ENCODE measurements at regions not wholly inside any gene's neighbourhood (a gene's known extent, or its start where the extent isn't known, plus 50 kb on each side); places are given as distances from the start of the nearest gene placed in this dataset.
"Not testable (repeated sequence)": the region's sequence is repeated elsewhere in the genome, so short reads cannot be mapped to it uniquely, and the experiment has no call there.

DNA sequence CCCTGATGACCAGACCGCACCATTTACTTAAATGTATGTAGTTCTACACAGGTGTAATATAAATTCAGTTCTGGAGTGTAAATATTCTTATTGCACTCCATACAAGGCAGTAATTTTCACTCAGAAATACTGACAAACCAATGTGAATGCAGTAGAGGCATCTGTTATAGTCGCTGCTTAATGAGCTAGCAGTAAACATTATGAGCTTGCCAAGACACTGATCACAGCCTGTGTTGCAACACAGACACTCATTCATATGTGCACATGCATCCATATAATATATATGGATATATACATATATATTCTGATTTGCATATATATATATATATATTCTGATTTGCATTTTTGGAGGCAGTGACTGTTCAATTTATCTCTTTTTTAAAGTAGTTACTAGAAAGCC, 435.1 kb upstream of the ST8SIA4 start:
- H3K27ac ChIP-seq (replicated peaks): no peak overlapping the region
- no peak overlapping the region for H3K4me3 ChIP-seq (replicated peaks; ENCODE audit: insufficient read depth, low read length)
- DNase-seq (ENCODE audit: low read depth in 1 of 2, low spot score in 1 of 2): no peak
- TF ChIP-seq GABPA (IDR thresholded peaks at IDR 0.05; ENCODE audit: low read depth): no peak
- TF ChIP-seq SPI1 (IDR thresholded peaks at IDR 0.05; ENCODE audit: borderline replicate concordance, low read depth): no peak
- no peaks in the 10 kb centered on the region for H3K27me3 ChIP-seq (ENCODE audit: insufficient read depth, poor library complexity, severe bottlenecking)

DNA sequence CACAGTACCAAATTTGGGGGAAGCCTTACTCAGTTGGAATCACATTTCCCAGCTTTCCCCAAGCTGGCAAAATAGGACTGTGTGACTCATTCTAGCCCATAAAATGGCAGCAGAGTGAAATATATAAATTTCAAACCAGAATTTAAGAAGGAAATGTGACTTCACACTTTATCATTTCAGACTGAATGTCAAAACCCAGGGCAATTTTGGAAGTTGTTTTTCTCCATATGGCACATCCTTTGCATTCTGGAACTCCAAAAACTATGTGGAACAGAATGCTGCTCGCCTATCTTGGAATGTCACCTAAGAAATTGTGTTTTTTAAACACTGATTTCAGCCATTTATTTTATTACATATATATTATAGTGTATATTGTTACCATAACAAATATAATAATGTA, 424.7 kb upstream of the ST8SIA4 start:
- TF ChIP-seq GABPA (IDR thresholded peaks at IDR 0.05; ENCODE audit: low read depth) (no peak), POLR2AphosphoS5 (IDR thresholded peaks at IDR 0.05; ENCODE audit: low read depth) (no peak), SPI1 (IDR thresholded peaks at IDR 0.05; ENCODE audit: borderline replicate concordance, low read depth) (no peak)
- TF ChIP-seq, protein P1, sequence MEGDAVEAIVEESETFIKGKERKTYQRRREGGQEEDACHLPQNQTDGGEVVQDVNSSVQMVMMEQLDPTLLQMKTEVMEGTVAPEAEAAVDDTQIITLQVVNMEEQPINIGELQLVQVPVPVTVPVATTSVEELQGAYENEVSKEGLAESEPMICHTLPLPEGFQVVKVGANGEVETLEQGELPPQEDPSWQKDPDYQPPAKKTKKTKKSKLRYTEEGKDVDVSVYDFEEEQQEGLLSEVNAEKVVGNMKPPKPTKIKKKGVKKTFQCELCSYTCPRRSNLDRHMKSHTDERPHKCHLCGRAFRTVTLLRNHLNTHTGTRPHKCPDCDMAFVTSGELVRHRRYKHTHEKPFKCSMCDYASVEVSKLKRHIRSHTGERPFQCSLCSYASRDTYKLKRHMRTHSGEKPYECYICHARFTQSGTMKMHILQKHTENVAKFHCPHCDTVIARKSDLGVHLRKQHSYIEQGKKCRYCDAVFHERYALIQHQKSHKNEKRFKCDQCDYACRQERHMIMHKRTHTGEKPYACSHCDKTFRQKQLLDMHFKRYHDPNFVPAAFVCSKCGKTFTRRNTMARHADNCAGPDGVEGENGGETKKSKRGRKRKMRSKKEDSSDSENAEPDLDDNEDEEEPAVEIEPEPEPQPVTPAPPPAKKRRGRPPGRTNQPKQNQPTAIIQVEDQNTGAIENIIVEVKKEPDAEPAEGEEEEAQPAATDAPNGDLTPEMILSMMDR (IDR thresholded peaks at IDR 0.05; ENCODE audit: insufficient read depth, low read length): no peak
- TF ChIP-seq, protein P2, sequence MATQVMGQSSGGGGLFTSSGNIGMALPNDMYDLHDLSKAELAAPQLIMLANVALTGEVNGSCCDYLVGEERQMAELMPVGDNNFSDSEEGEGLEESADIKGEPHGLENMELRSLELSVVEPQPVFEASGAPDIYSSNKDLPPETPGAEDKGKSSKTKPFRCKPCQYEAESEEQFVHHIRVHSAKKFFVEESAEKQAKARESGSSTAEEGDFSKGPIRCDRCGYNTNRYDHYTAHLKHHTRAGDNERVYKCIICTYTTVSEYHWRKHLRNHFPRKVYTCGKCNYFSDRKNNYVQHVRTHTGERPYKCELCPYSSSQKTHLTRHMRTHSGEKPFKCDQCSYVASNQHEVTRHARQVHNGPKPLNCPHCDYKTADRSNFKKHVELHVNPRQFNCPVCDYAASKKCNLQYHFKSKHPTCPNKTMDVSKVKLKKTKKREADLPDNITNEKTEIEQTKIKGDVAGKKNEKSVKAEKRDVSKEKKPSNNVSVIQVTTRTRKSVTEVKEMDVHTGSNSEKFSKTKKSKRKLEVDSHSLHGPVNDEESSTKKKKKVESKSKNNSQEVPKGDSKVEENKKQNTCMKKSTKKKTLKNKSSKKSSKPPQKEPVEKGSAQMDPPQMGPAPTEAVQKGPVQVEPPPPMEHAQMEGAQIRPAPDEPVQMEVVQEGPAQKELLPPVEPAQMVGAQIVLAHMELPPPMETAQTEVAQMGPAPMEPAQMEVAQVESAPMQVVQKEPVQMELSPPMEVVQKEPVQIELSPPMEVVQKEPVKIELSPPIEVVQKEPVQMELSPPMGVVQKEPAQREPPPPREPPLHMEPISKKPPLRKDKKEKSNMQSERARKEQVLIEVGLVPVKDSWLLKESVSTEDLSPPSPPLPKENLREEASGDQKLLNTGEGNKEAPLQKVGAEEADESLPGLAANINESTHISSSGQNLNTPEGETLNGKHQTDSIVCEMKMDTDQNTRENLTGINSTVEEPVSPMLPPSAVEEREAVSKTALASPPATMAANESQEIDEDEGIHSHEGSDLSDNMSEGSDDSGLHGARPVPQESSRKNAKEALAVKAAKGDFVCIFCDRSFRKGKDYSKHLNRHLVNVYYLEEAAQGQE (IDR thresholded peaks at IDR 0.05; ENCODE audit: insufficient replicate concordance, low read depth): no peak
- Histone ChIP-seq H3K27me3 (ENCODE audit: insufficient read depth, poor library complexity, severe bottlenecking) (no peaks in the 10 kb centered on the region), H3K27ac (replicated peaks) (no peak overlapping the region), H3K4me3 (replicated peaks; ENCODE audit: insufficient read depth, low read length) (no peak overlapping the region)
- no peak for DNase-seq (ENCODE audit: low read depth in 1 of 2, low spot score in 1 of 2)

DNA sequence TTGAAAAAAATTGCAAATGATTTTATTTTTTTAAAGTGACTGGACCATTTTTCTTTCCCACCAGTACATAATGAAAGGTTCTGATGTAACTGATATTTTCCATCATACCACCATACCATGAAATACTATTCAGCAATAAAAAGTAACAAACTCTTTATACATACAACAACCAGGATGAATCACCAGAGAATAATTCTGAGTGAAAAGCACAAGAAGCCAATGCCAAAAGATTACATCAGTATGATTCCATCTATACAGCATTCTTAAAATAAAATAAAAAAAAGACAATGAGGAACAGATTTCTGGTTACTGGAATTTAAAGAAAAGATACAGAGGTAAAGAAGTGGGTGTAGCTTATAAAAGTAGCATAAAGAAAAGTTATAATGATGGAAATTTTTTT, 423.7 kb upstream of the ST8SIA4 start:
- H3K27ac ChIP-seq (replicated peaks): no peak overlapping the region

DNA sequence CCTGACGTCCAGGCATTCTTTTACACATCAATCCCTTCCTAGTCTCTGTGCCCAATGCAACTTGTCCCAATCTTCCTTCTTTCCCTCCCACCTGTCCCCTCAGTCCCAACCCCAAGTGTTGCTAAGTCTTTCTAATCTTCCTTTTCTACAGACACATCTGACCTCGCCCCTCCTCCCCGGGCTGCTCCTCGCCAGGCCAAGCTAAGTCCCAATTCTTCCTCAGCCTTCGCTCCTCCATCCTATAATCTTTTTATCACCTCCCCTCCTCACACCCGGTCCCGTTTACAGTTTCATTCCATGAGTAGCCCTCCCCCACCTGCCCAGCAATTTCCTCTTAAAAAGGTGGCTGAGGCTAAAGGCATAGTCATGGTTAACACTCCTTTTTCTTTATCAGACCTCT, 413.3 kb upstream of the ST8SIA4 start:
- not testable (repeated sequence) for H3K4me3 ChIP-seq (replicated peaks; ENCODE audit: insufficient read depth, low read length); H3K27ac ChIP-seq (replicated peaks); DNase-seq (ENCODE audit: low read depth in 1 of 2, low spot score in 1 of 2); H3K27me3 ChIP-seq (ENCODE audit: insufficient read depth, poor library complexity, severe bottlenecking)

More for the DNA sequence above, 423.7 kb upstream of the ST8SIA4 start:
- Histone ChIP-seq H3K4me3 (replicated peaks; ENCODE audit: insufficient read depth, low read length) (no peak overlapping the region), H3K27me3 (ENCODE audit: insufficient read depth, poor library complexity, severe bottlenecking) (no peaks in the 10 kb centered on the region)
- TF ChIP-seq, protein P2 (IDR thresholded peaks at IDR 0.05; ENCODE audit: insufficient replicate concordance, low read depth): no peak
- TF ChIP-seq, protein P1 (IDR thresholded peaks at IDR 0.05; ENCODE audit: insufficient read depth, low read length): no peak
- no peak for TF ChIP-seq POLR2AphosphoS5 (IDR thresholded peaks at IDR 0.05; ENCODE audit: low read depth)
- no peak for TF ChIP-seq SPI1 (IDR thresholded peaks at IDR 0.05; ENCODE audit: borderline replicate concordance, low read depth)
- TF ChIP-seq GABPA (IDR thresholded peaks at IDR 0.05; ENCODE audit: low read depth): no peak
- DNase-seq (ENCODE audit: low read depth in 1 of 2, low spot score in 1 of 2): no peak

DNA sequence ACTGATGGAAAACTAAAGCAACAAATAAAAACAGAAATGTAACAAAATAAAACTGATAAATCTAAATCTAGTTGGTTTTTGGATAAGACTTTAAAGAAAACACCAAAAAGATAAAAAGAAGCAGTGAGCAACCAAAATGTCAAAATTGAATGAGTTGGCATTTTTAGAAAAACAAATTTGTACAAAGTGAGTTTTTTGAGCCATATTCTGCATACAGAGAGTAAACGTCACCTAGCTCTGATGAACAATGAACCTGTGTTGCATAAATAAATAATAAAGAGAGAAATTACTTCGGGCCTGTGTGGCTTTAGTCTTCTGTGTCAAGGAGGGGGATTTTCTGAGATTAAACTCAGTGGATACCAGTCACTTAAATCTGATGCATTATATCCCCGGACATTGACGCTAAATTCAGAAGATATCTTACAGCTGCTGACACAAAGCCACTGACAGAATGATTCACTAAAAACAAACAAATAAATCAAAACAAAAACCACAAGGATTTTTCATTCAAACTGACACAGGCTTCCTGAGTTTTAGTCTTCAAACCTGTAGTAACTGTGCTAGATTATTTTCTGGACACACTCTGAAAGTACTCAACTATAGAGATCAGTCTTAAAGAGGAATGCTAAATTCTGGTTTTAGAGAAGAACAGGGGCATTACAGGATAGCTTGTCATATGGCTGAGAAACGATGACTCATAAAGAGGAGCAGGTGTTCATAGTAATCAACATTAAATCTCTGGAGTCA, 403.5 kb upstream of the ST8SIA4 start:
- DNase-seq (ENCODE audit: low read depth in 1 of 2, low spot score in 1 of 2): no peak
- H3K27ac ChIP-seq (replicated peaks): no peak overlapping the region
- H3K4me3 ChIP-seq (replicated peaks; ENCODE audit: insufficient read depth, low read length): no peak overlapping the region

More for the DNA sequence above, 403.5 kb upstream of the ST8SIA4 start:
- H3K27me3 ChIP-seq (ENCODE audit: insufficient read depth, poor library complexity, severe bottlenecking): no peaks in the 10 kb centered on the region
- TF ChIP-seq, protein P2 (IDR thresholded peaks at IDR 0.05; ENCODE audit: insufficient replicate concordance, low read depth): no peak
